ENCODE measurements at regions not wholly inside any gene's neighbourhood (a gene's known extent, or its start where the extent isn't known, plus 50 kb on each side); places are given as distances from the start of the nearest gene placed in this dataset.

DNA sequence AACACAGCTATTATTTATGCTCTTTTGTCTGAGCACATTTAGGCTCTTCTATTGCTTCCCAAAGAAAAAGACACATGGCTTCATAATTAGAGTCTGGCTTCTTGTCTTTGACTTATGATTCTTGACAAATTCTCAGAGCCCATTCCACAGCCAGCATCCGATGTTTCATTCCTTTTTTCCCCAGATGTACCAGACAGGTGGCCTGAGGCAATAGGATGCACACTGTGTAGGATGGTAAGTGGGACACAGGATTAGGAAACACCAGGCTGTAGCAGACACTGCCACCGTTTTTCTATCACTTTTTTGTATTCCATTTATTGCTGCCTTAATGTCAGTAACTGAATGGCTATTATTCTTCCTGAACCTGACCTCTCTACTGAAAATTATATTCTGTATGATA, 188.9 kb upstream of the CDIN1 start:
- no peak for DNase-seq (ENCODE audit: low read depth)

DNA sequence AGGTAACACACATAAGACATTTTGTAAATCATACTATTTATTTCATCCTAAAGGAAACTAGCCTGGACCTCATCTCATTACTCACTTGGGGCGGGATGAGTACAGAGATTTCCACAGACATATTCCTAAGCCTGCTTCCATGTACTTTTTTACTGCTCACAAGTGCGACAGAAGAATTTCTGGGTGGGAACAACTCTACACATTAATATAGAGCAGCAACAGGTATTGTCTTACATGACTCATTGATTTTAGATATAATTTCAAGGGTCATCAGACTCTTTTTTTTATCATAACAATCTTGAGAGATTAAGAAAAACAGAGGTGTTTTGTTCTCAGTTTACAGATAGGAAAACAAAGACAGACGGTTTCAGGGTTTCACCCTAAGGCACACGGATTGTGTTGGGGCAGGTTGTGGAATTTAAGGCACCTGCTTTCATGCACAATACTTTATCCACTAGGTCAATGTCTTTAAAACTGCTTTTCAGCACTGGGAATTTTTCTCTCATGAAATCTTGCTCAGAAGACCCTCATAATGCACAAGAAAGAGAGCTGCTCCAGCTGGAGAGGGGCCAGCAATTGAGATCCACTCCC, 186.7 kb upstream of the CDIN1 start:
- DNase-seq (ENCODE audit: low read depth) = no peak

DNA sequence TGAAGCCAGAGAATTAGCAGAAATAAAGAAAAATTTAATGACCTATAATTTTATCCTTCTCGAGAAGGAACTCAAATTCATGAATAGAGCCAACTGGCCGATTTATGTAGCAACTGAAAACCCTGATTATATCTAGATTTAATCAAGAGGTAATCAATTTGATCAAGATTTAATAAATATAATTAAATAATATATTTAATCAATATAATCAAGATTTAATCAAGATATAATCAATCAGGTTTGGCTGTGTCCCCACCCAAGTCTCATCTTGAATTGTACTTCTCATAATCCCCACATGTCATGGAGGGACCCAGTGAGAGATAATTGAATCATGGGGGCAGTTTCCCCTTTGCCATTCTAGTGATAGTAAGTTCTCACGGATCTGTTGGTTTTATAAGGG, 181.2 kb upstream of the CDIN1 start:
- DNase-seq (ENCODE audit: low read depth) = no peak

DNA sequence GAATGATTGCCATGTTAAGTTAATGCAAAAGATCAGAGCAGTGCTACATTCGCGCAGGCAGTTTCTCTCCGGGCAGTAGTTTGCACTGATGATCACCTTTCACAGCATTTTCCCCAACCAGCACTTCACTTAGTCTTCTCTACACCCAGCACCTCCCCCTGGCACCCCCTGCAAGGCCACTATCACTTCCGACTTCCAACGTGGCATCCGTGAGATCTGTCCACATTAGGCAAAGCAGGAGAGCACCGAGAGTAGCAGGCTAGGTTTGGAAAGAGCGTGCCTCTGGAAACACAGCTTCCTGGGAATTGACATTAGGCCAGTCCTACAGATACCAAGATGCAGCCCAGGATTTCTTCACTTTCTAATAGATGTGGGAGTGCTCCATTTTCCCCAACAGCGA, 180.2 kb upstream of the CDIN1 start:
- no peak for DNase-seq (ENCODE audit: low read depth)

DNA sequence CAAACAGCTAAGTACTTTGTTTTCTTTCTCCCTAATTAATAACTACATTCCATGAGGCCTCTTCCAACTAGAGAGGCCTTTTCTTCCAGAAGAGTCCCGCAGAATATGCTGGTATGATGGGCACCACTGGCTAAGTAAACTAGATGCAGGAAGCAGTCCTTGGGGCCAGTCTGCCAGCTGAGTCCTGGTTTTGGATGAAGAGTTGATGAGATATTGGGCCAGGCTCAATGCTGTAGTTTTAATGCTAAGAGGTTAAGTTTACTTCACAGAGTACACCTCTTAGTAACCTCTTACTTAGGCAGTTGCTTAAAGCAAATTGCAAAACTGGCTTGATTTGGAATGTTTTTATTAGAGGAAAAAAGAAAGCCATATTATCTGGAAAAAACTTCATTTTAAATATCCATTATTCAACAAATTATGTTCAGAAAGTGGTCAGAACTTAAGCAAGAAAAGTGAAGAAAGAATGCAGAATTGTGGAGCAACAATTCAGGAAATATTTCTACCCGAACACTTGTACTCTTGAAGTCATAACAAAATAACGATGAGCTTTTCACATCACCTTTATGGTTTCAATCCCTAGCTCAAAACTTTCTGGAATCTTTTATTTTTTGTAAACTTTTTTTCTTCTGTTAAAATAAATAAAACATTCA, 178.4 kb upstream of the CDIN1 start:
- DNase-seq (ENCODE audit: low read depth) = no peak

DNA sequence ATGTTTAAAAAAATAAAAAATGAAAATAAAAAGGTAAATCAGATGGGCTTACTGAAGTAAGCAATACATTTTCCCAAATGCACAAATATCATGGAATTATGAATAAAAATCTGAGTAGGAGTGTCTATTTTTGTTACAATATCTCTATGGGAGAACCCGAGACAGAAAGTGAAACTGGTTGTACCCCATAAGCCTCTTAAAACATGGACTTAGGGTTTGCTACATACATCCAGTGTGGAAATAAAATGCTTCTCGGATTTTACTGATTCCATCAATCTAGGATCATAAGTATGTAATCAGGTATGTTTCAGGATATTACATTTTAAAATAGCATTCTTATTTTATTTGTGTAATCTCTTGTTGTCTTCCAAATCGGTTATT, 177.8 kb upstream of the CDIN1 start:
- peak; percentile 14 for DNase-seq (ENCODE audit: low read depth)

DNA sequence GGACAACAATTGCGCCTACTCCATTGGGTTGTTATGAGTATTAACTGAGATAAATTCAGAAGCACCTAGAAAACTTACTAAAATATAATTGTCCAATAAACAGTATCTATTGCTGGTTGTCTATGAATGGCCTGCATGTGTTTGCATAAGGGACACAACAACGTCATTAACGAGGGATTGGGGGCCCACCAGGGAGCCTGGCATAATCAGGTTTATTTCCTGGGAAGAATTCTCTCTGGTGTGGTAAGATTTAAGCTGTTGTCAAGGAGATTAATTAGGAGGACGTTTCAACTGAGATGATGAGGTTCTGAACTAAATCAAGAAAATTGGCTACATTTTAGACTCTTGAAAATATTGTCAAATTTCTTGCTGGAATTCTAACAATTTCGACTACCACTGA, 176.1 kb upstream of the CDIN1 start:
- no peak for DNase-seq (ENCODE audit: low read depth)

DNA sequence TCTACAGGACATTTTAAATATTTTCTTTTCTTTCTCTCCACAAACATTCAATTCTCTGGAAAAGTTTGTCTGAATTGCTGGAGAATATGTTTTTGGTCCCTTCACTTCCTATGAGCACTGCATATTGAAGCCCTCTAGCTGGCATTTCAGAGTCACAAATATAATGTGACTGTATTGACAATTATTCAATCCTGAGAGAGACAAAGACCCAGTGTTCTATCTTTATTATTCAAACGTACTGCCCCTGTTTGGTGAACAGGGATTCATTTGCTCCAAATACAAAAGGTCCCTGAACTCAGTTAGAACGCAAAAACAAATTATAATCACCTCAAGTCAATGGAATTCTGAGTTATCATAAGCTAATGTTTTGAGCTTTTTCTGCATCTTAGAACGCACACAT, 173.1 kb upstream of the CDIN1 start:
- DNase-seq (ENCODE audit: low read depth) = no peak

DNA sequence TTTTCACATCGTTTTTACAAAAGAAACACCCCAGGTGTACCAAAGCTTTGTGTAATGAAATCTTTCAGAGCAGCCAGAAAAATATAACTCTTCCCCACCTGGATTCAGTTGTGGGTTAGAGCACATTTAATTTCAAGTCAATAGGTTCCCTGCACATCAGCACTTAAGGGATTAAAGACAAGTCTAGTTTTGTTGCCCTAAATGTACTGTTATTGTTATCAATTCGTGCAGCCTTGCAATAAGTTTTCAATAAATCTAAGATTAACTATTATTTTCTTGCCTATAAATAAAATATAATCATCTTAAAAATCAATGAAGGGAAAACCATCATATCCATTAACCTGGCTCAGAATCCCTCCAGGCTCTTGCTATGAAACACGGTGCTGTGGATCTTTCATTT, 172.5 kb upstream of the CDIN1 start:
- DNase-seq (ENCODE audit: low read depth) = no peak

DNA sequence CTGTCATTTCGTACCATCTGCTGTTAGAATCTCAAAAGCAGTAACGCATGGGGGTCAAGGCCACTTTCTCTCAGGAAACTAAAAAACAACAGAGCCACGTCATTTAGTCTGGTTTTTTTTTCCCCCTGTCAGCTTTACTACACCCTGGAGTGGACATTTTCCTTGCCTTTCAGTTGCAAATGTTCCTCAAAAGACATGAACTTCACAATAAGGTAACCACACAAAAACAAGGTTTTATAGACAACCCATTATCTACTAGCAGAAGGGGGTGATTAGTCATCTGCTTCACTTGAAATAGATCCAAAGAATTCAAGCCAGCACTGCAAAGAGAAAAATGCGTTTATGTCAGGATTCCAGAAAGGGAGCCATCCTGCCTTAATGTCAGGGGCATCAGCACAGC, 171.8 kb upstream of the CDIN1 start:
- peak; percentile 41 for DNase-seq (ENCODE audit: low read depth)

DNA sequence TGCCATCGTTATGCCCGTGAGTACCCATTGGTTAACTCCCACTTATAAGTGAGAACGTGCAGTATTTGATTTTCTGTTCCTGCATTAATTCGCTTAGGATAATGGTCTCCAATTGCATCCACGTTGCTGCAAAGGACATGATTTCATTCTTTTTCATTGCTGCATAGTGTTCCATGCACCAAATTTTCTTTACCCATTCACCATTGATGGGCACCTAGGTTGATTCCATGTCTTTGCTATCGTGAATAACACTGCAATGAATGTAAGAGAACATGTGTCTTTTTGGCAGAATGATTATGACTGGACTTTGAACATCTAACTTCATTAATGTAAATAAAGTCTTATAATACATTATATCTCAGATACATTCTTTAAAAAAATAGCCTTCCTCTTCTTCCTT, 169.6 kb upstream of the CDIN1 start:
- no peak for DNase-seq (ENCODE audit: low read depth)

DNA sequence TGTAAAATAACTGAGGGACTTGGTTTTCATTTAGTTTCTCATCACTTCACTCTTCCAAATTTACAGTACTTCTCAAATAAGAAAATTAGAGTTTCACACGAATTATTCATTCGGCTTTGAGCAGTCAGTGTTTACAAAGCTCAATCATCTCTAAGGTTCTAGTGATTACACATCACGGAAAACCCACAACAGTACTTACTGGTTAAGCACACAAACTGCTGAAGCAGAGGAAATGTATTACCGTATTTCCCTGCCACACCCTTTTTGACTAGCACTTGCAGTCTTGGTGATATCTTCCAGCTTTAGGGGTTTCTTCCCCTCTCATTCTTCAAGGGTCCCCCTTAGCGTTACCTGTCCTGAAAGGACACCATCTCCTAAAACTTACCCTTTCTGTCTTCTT, 164.8 kb upstream of the CDIN1 start:
- no peak for DNase-seq (ENCODE audit: low read depth)

DNA sequence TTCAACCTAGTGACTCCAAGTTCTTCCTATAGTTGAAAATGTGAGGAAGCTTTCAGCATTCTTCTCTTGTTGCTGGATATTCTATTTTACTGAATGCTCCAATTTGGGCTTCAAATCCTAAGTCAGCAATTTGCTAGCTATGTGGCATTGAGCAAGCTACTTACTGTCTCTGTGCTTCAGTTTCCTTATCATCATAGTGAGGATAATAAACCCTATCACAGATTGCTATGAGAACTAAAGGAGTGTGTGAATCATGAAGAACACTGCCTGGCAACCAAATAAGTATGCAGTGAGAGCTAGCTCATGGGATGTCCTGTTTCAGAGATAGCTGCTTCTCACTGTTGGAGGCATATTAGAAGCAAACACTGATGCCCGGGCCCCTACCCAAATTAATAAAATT, 163.8 kb upstream of the CDIN1 start:
- peak; percentile 16 for DNase-seq (ENCODE audit: low read depth)

DNA sequence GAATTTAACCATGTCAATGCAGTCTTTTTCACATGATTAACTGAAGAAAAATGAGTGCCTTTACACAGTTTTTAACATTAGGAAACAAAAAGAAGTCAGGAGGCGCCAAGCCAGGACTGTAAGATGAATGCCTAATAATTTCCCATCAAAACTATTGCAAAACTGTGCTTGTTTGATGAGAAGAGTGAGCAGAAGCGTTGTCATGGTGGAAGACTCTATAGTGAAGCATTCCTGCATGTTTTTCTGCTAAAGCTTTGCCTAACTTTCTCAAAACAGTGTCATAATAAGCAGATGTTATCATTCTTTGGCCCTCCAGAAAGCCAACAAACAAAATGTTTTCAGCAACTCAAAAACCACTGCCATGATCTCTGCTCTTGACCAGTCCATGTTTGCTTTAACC, 156.8 kb upstream of the CDIN1 start:
- no peak for DNase-seq (ENCODE audit: low read depth)

DNA sequence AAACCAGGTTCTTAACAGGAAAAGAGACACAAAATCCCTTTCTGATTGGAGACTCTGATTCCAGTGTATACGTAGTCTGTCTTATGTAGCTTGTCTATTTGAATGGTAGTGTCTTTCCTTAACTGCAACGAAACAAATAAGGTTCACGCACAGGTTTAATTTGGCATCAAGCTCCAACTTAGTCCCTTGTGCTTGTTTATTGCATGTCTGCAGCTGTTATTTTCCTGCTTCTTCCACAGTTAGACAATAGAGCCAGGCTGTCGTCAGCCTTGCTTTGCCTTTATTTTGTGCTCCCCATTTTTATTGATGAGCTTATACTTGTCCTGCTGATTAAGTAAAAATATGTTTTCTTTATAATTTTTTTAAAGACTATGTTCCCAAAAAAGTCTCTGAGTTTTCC, 152.7 kb upstream of the CDIN1 start:
- DNase-seq (ENCODE audit: low read depth) = peak; percentile 60

DNA sequence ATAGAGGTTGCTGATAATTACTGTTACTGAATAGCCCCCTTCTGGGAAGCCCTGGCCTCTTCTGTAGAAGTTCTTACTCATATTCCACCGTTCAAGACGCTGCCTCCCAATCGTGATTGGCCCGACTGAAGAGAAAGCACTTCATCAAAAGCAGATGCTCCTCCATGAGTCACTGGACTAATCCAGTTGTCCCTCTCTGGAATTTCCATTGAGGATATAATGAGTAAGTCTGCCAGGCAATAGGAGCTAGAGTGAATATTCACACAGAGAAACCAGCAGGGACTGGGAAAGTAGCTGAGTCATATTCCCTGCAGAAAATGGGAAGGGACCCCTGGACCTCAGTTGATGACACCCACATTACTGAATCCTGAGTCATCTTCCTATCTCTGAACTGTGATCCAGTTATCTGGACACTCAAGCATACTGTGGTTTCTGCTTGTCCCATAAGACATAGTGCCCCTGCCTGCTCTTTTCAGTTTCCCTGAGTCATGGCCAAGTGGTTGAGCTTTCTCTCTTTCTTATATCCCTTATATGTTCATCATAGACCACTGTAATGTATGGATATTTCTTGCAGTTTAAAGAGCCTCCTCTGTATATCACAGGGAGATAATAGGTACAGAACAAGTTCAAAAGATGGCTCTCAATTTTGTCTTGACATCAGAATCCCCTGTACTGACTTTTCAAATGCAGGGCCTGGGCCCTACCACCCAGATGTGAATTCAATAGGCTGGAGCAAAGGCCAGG, 151.2 kb upstream of the CDIN1 start:
- DNase-seq (ENCODE audit: low read depth) = peak; percentile 100

DNA sequence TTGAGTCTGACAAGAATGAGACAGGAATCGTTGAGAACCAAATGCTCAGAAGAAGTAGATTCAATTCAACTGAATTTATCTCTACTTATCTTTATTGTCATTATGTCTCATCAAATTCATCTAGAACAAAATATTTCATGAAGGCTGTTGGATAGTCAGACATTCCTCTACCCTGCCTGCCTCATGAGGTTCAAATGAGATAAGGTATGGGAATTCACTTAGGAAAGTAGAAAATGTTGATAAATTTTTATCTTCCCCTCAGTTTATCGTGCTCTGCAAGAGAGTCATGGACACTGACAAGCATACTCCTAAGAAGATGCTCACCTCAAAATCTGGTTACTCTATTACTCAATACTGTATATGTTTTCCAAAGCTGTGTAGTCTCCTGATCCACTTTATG, 149.7 kb upstream of the CDIN1 start:
- no peak for DNase-seq (ENCODE audit: low read depth)

DNA sequence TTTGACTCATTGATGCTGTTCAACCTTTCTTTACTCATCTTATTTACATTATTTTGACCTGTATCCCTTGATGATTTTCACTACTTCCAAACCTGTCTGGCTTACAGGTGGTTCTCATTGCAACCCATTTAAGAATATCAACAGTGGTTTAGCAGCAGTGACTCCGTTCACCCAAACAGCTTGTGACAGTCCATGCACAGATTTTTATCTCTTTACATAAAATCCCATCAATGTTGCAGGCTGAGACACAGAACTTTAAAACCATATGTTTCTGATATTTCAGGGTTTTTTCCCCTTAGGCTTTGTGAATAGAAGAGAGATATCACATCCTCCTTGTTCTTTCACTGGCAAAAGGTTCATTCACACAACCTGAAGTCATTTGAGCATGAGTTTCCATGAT, 149.1 kb upstream of the CDIN1 start:
- no peak for DNase-seq (ENCODE audit: low read depth)

DNA sequence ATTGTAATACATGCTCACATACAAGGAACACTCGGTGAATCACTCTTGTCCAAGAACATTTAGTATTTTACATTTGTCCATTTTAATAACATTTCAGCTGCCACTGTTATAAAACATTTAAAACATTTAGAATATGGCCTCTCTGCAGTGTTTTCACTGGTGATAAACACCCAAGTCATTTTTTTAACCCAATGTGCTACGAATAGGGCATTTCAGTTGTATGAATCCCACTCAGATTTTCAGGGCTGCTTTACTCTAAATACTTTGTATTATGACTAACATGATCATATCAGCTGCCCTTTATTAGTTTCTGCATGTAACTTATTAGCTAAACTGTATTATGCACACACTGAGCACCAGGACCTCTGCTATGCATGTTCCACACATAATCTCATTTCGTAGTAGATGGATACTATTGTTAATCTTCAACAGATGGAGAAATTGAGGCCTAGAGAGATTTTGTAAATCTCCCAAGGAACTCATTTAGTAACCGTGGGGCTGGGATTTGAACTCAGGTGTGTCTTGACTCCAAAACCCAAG, 148.6 kb upstream of the CDIN1 start:
- DNase-seq (ENCODE audit: low read depth) = no peak

DNA sequence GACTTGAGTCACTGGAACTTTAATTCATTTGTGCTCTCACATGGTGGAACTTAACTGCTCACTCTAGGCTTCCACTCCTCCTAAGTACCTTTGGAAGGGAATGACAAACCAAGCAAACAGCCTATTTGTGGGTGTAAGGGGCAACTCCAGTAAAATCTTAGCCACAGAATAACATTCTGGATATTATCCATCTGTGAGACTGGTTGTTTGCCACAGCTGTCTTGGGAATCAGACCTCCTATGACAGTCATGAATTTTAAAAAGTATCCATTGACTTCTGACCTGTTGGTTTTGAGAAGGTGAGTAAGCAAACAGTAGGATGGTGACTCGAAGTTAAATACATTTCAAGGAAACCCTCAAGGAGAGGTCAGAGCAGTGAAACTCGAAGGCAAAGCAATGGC, 147.3 kb upstream of the CDIN1 start:
- peak; percentile 78 for DNase-seq (ENCODE audit: low read depth)

DNA sequence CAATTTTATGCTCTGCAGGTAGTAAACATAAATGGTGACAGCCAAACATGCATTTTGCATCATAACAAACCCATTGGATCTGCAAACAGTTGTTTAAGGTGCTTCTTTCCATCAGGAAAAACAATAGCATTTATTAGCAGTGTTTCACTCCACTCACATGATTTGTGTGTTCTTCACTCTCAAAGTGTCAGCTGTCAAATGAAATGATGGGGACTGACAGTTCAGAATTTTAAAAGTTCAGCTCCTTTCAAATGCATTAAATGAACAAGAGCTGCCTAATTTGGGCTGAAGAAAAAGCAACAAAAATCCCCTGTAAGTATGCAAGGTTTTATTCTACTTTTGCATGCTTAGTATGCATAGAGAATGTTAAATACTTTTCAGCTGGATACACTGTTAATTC, 145.2 kb upstream of the CDIN1 start:
- no peak for DNase-seq (ENCODE audit: low read depth)

DNA sequence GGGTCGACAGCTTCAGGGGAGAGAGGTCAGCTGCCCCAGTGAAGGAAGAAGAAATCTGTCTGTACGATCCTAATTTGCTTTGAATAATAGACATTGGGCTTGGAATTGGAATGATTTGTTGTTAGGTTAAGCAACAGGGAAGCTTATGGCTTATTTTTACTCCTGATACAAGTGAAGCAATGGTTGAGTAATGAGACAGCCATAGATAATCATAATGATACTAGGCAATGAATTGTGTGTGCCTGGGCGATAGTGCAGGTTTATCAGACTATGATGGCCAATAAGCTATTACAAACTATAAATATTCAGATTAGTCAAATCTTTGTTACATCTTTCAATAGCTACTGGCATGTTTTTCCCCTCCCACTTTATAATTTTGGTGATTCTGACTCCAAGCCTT, 140.9 kb upstream of the CDIN1 start:
- no peak for DNase-seq (ENCODE audit: low read depth)

DNA sequence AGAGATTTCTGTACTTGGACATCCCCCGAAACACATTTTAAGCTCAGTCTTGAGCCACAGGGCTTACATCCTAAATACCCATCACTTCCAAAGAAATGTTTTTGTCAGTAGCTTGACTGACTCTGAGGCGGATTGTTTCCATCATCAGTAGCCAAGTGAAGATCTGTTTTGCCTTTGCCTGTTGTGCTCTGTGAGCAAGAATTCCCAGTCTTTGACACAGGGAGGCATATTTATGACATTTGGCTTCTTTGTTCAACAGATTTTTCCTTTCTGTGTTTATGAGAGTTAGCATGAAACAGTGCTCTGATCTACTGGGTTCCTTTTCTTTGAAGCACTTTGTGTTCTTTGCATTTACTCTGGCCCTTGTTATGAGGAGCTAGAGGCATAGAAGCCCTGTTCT, 132.1 kb upstream of the CDIN1 start:
- DNase-seq (ENCODE audit: low read depth) = no peak

All from myocyte (in vitro differentiated cells).